Endodermal cell (in vitro differentiated cells): ENCODE measurements at regions not wholly inside any gene's neighbourhood (a gene's known extent, or its start where the extent isn't known, plus 50 kb on each side); places are given as distances from the start of the nearest gene placed in this dataset.
A peak's percentile ranks its signal among the peaks of the same experiment; 100 is the strongest.

ENCODE experiments used
- DNase-seq: peaks from one replicate; pipeline ENCODE4 v3.0.0-alpha.2; 2017
- H3K27ac ChIP-seq: 2 replicates; pipeline ENCODE4 v1.5.1; 2013; ENCODE audit warnings: mild to moderate bottlenecking, low read depth, low read length, moderate library complexity
- H3K27me3 ChIP-seq: 2 replicates; pipeline ENCODE4 v1.6.1; 2013; ENCODE audit warnings: mild to moderate bottlenecking, low read length, moderate library complexity; ENCODE audit not compliant: insufficient read depth, control insufficient read depth, poor library complexity, severe bottlenecking
- H3K36me3 ChIP-seq: 2 replicates; pipeline ENCODE4 v1.7.0; 2013; ENCODE audit warnings: mild to moderate bottlenecking, low read length, moderate library complexity; ENCODE audit not compliant: control insufficient read depth, insufficient read depth
- H3K4me1 ChIP-seq: one replicate; pipeline ENCODE4 v1.7.0; 2013; ENCODE audit warnings: low read length; ENCODE audit not compliant: control insufficient read depth, insufficient read depth
- H3K4me3 ChIP-seq: 2 replicates; pipeline ENCODE4 v1.5.1; 2013; ENCODE audit warnings: mild to moderate bottlenecking, low read length, moderate library complexity
- H3K9ac ChIP-seq: 2 replicates; pipeline ENCODE4 v1.6.1; 2013; ENCODE audit warnings: mild to moderate bottlenecking, low read length, moderate library complexity; ENCODE audit not compliant: poor library complexity, severe bottlenecking; ENCODE audit errors: extremely low read depth
- H3K9me3 ChIP-seq: 2 replicates; pipeline ENCODE4 v1.6.1; 2013; ENCODE audit warnings: mild to moderate bottlenecking, low read length, moderate library complexity; ENCODE audit not compliant: control insufficient read depth
- H3K27ac Mint-ChIP-seq: 2 replicates; pipeline ENCODE4 v1.8.0; 2020; ENCODE audit warnings: mixed read lengths
- H3K27me3 Mint-ChIP-seq: 2 replicates; pipeline ENCODE4 v1.8.0; 2021; ENCODE audit warnings: mild to moderate bottlenecking, mixed read lengths; ENCODE audit not compliant: insufficient read depth
- H3K36me3 Mint-ChIP-seq: 2 replicates; pipeline ENCODE4 v1.8.0; 2020; ENCODE audit warnings: low read depth, mixed read lengths
- H3K4me1 Mint-ChIP-seq: 2 replicates; pipeline ENCODE4 v1.8.0; 2020; ENCODE audit warnings: mixed read lengths
- H3K4me3 Mint-ChIP-seq: 2 replicates; pipeline ENCODE4 v1.8.0; 2020; ENCODE audit warnings: mild to moderate bottlenecking, moderate library complexity, mixed read lengths
- H3K9me3 Mint-ChIP-seq: 2 replicates; pipeline ENCODE4 v1.8.0; 2020; ENCODE audit warnings: mild to moderate bottlenecking, mixed read lengths
- CTCF ChIP-seq: fragments of 200-600 bp; sonication (generic); conservative IDR thresholded peaks from 2 replicates; pipeline ENCODE4 v1.5.0; 2021; ENCODE audit warnings: antibody characterized with exemption, mild to moderate bottlenecking
- WGBS, 2 experiments: methylation state at CpG; one replicate each; pipeline versions ENCODE4 v1.1.5 to v1.1.7; 2013; ENCODE audit warnings: missing lambda C conversion rate in 2 of 2, mixed read lengths in 1 of 2; ENCODE audit not compliant: insufficient coverage in 1 of 2, insufficient read length in 1 of 2; 5-methylcytosine and 5-hydroxymethylcytosine counted together

- DNase-seq, result no peak
- Mint-ChIP-seq H3K36me3 (no peaks in the 10 kb centered on the region), H3K27me3 (no peaks in the 10 kb centered on the region), H3K9me3 (peaks cover 3% of the 10 kb centered on the region), H3K4me1 (peaks cover 3% of the 10 kb centered on the region), H3K27ac (no peak overlapping the region), H3K4me3 (no peak overlapping the region)
- H3K4me1 ChIP-seq, result no peaks in the 10 kb centered on the region
- 85 to 87% methylated on average over 5 to 6 of the region's 6 CpGs for WGBS, 2 experiments
- H3K27me3 ChIP-seq, result no peaks in the 10 kb centered on the region
- peaks cover 6% of the 10 kb centered on the region for H3K9me3 ChIP-seq
- no peak overlapping the region for H3K4me3 ChIP-seq
- H3K27ac ChIP-seq, result no peak overlapping the region
- TF ChIP-seq CTCF, result no peak
- no peaks in the 10 kb centered on the region for H3K36me3 ChIP-seq
- H3K9ac ChIP-seq, result no peak overlapping the region
Measured at GRCh38 chr16:24430954-24431760, 108.2 kb upstream of the RBBP6 start.

GRCh38 chr16:24433706-24434105 is 105.7 kb upstream of the RBBP6 start:
- no peaks in the 10 kb centered on the region for H3K9me3 Mint-ChIP-seq
- no peaks in the 10 kb centered on the region for H3K36me3 Mint-ChIP-seq
- H3K27me3 Mint-ChIP-seq, result peaks cover 5% of the 10 kb centered on the region
- H3K4me3 Mint-ChIP-seq, result no peak overlapping the region
- Histone ChIP-seq H3K27ac (no peak overlapping the region), H3K9ac (no peak overlapping the region), H3K27me3 (no peaks in the 10 kb centered on the region), H3K4me3 (no peak overlapping the region), H3K4me1 (no peaks in the 10 kb centered on the region), H3K9me3 (no peaks in the 10 kb centered on the region), H3K36me3 (no peaks in the 10 kb centered on the region)
- H3K4me1 Mint-ChIP-seq, result peaks cover 3% of the 10 kb centered on the region
- no peak for DNase-seq
- 82 to 93% methylated on average over 1 to 2 of the region's 2 CpGs for whole genome bisulfite sequencing, 2 experiments
- H3K27ac Mint-ChIP-seq, result no peak overlapping the region
- TF ChIP-seq CTCF, result no peak

GRCh38 chr16:24440306-24440705 is 99.1 kb upstream of the RBBP6 start:
- TF ChIP-seq CTCF, result no peak

More at GRCh38 chr16:24440306-24440705, 99.1 kb upstream of the RBBP6 start:
- no peak overlapping the region for H3K9ac ChIP-seq
- H3K36me3 ChIP-seq, result no peaks in the 10 kb centered on the region
- H3K27me3 ChIP-seq, result no peaks in the 10 kb centered on the region
- no peak overlapping the region for H3K27ac Mint-ChIP-seq
- peaks cover 5% of the 10 kb centered on the region for H3K27me3 Mint-ChIP-seq
- WGBS, 2 experiments, result 88 to 96% methylated on average over 4 to 6 of the region's 6 CpGs
- peaks cover 15% of the 10 kb centered on the region for H3K9me3 Mint-ChIP-seq
- no peaks in the 10 kb centered on the region for H3K4me1 Mint-ChIP-seq
- H3K4me3 ChIP-seq, result no peak overlapping the region
- DNase-seq, result peak; percentile 3
- no peaks in the 10 kb centered on the region for H3K36me3 Mint-ChIP-seq
- no peak overlapping the region for H3K4me3 Mint-ChIP-seq
- no peak overlapping the region for H3K27ac ChIP-seq
- no peaks in the 10 kb centered on the region for H3K4me1 ChIP-seq
- H3K9me3 ChIP-seq, result no peaks in the 10 kb centered on the region
